Stimulated activated CD4-positive, alpha-beta T cell treated with anti-CD3 and anti-CD28 coated beads, Interleukin-12 subunit alpha, Interleukin-12 subunit beta, amount 100 ng/mL, for 24 hours (primary cell): ENCODE measurements at regions not wholly inside any gene's neighbourhood (a gene's known extent, or its start where the extent isn't known, plus 50 kb on each side); places are given as distances from the start of the nearest gene placed in this dataset.

Experiments
- DNase-seq, 2 experiments: peaks; one replicate each; pipeline ENCODE4 v3.0.0-alpha.2; 2020; ENCODE audit warnings: low read depth in 2 of 2

- no peak for DNase-seq
Observed at GRCh38 chr6:169852504-169853195, 101.2 kb downstream of the ERMARD start.

- DNase-seq: no peak
Observed at GRCh38 chr6:169851641-169852503, 100.5 kb downstream of the ERMARD start.

- DNase-seq: no peak
Observed at GRCh38 chr6:169850746-169851145, 99.3 kb downstream of the ERMARD start.

- no peak for DNase-seq
Observed at GRCh38 chr6:169850154-169850553, 98.7 kb downstream of the ERMARD start.

GRCh38 chr6:169849396-169849795, 98.0 kb downstream of the ERMARD start:
- no peak for DNase-seq

- DNase-seq: no peak
Observed at GRCh38 chr6:169848946-169849345, 97.5 kb downstream of the ERMARD start.

GRCh38 chr6:169847901-169848311, 96.5 kb downstream of the ERMARD start:
- DNase-seq: no peak

GRCh38 chr6:169847141-169847674, 95.8 kb downstream of the ERMARD start:
- no peak for DNase-seq

GRCh38 chr6:169846286-169847056, 95.0 kb downstream of the ERMARD start:
- DNase-seq: no peak

GRCh38 chr6:169845426-169846285, 94.2 kb downstream of the ERMARD start:
- no peak for DNase-seq

GRCh38 chr6:169844946-169845345, 93.5 kb downstream of the ERMARD start:
- no peak for DNase-seq

- no peak for DNase-seq
Observed at GRCh38 chr6:169843991-169844390, 92.6 kb downstream of the ERMARD start.

GRCh38 chr6:169843110-169843509, 91.7 kb downstream of the ERMARD start:
- DNase-seq: no peak

- DNase-seq: no peak
Observed at GRCh38 chr6:169841907-169842606, 90.6 kb downstream of the ERMARD start.

GRCh38 chr6:169841251-169841650, 89.8 kb downstream of the ERMARD start:
- DNase-seq: no peak

GRCh38 chr6:169839898-169840631, 88.6 kb downstream of the ERMARD start:
- DNase-seq: no peak

- DNase-seq: no peak
Observed at GRCh38 chr6:169839493-169839892, 88.1 kb downstream of the ERMARD start.

GRCh38 chr6:169839029-169839481, 87.6 kb downstream of the ERMARD start:
- no peak for DNase-seq

- no peak for DNase-seq
Observed at GRCh38 chr6:169838346-169839028, 87.1 kb downstream of the ERMARD start.
